ENCODE measurements at regions not wholly inside any gene's neighbourhood (a gene's known extent, or its start where the extent isn't known, plus 50 kb on each side); places are given as distances from the start of the nearest gene placed in this dataset.

DNA sequence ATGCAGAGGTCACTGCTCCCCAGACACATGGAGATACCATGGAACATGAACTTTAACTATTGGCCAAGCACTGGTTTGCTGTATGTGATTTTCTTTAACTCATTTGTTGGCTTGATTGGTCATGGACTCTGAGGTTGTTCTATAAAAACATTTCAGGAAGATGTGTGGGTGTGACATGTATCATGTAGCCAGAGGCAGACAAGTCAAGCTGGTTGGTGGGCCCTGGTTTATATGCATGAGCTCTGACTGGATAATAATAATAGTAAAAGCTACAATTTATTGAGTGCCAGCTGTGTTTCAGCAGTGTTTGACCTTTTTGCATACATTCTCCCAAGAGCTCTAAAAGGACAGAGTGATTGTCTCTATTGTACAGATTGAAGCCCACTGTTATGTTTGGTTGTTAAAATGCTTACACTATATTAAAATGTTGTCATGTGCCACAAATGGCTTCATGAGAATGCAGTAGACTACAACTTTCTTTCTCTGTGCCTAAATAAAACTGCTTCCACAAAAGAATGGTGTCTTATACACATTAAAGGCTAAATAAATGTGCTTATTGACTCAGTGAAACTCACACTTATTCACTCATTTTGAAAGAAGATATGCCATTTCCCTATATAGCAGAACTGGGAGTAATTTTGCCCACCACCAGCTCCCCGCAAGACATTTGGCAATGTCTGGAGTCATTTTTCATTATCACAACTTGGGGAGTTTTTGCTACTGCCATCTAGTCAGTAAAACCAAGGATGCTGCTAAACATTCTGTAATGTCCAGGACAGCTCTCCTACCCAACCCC, 243.6 kb upstream of the NFE2L3 start:
- Histone ChIP-seq H3K9me3 (ENCODE audit: low read length) (no peaks in the 10 kb centered on the region), H4K20me1 (ENCODE audit: insufficient read depth) (no peaks in the 10 kb centered on the region), H3K27me3 (ENCODE audit: insufficient read depth, low read depth, low read length) (no peaks in the 10 kb centered on the region), H3K4me3 (ENCODE audit: low read length) (no peak overlapping the region), H3K9ac (ENCODE audit: low read length) (no peak overlapping the region), H3K9me2 (ENCODE audit: insufficient read depth, low read length) (no peaks in the 10 kb centered on the region), H3F3A (ENCODE audit: insufficient read depth, low read length, poor library complexity, severe bottlenecking) (no peaks in the 10 kb centered on the region), H2AFZ (ENCODE audit: low read depth, low read length) (no peak overlapping the region), H3K4me2 (ENCODE audit: low read length) (no peak overlapping the region), H3K79me2 (replicated peaks; ENCODE audit: insufficient read depth, low read length) (no peaks in the 10 kb centered on the region), H3K27ac (ENCODE audit: low read length) (no peak overlapping the region), H3K36me3 (ENCODE audit: insufficient read depth, low read length) (no peaks in the 10 kb centered on the region)
- TF ChIP-seq, protein P1, sequence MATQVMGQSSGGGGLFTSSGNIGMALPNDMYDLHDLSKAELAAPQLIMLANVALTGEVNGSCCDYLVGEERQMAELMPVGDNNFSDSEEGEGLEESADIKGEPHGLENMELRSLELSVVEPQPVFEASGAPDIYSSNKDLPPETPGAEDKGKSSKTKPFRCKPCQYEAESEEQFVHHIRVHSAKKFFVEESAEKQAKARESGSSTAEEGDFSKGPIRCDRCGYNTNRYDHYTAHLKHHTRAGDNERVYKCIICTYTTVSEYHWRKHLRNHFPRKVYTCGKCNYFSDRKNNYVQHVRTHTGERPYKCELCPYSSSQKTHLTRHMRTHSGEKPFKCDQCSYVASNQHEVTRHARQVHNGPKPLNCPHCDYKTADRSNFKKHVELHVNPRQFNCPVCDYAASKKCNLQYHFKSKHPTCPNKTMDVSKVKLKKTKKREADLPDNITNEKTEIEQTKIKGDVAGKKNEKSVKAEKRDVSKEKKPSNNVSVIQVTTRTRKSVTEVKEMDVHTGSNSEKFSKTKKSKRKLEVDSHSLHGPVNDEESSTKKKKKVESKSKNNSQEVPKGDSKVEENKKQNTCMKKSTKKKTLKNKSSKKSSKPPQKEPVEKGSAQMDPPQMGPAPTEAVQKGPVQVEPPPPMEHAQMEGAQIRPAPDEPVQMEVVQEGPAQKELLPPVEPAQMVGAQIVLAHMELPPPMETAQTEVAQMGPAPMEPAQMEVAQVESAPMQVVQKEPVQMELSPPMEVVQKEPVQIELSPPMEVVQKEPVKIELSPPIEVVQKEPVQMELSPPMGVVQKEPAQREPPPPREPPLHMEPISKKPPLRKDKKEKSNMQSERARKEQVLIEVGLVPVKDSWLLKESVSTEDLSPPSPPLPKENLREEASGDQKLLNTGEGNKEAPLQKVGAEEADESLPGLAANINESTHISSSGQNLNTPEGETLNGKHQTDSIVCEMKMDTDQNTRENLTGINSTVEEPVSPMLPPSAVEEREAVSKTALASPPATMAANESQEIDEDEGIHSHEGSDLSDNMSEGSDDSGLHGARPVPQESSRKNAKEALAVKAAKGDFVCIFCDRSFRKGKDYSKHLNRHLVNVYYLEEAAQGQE (IDR thresholded peaks at IDR 0.05; ENCODE audit: borderline replicate concordance): no peak
- TF ChIP-seq, protein P2, sequence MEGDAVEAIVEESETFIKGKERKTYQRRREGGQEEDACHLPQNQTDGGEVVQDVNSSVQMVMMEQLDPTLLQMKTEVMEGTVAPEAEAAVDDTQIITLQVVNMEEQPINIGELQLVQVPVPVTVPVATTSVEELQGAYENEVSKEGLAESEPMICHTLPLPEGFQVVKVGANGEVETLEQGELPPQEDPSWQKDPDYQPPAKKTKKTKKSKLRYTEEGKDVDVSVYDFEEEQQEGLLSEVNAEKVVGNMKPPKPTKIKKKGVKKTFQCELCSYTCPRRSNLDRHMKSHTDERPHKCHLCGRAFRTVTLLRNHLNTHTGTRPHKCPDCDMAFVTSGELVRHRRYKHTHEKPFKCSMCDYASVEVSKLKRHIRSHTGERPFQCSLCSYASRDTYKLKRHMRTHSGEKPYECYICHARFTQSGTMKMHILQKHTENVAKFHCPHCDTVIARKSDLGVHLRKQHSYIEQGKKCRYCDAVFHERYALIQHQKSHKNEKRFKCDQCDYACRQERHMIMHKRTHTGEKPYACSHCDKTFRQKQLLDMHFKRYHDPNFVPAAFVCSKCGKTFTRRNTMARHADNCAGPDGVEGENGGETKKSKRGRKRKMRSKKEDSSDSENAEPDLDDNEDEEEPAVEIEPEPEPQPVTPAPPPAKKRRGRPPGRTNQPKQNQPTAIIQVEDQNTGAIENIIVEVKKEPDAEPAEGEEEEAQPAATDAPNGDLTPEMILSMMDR (IDR thresholded peaks at IDR 0.05; ENCODE audit: poor library complexity, severe bottlenecking): no peak
- TF ChIP-seq EP300 (conservative IDR thresholded peaks at IDR 0.05; ENCODE audit: poor library complexity, severe bottlenecking) (no peak), MXI1 (conservative IDR thresholded peaks at IDR 0.05; ENCODE audit: poor library complexity, severe bottlenecking) (no peak), TAF1 (IDR thresholded peaks at IDR 0.05; ENCODE audit: low read depth) (no peak), POLR2AphosphoS5 (IDR thresholded peaks at IDR 0.05) (no peak), EZH2 (IDR thresholded peaks at IDR 0.05; ENCODE audit: borderline replicate concordance, insufficient read depth, low read length, poor library complexity, severe bottlenecking) (no peak), SMC3 (conservative IDR thresholded peaks at IDR 0.05; ENCODE audit: poor library complexity) (no peak)

- Histone ChIP-seq H3K9me3 (ENCODE audit: low read length) (no peaks in the 10 kb centered on the region), H3K36me3 (ENCODE audit: insufficient read depth, low read length) (no peaks in the 10 kb centered on the region), H3K9ac (ENCODE audit: low read length) (no peak overlapping the region), H3K27me3 (ENCODE audit: insufficient read depth, low read depth, low read length) (no peaks in the 10 kb centered on the region), H3K79me2 (replicated peaks; ENCODE audit: insufficient read depth, low read length) (no peaks in the 10 kb centered on the region), H3K4me3 (ENCODE audit: low read length) (no peak overlapping the region), H2AFZ (ENCODE audit: low read depth, low read length) (no peak overlapping the region), H3F3A (ENCODE audit: insufficient read depth, low read length, poor library complexity, severe bottlenecking) (no peaks in the 10 kb centered on the region), H3K4me2 (ENCODE audit: low read length) (no peak overlapping the region), H3K27ac (ENCODE audit: low read length) (no peak overlapping the region), H4K20me1 (ENCODE audit: insufficient read depth) (no peaks in the 10 kb centered on the region), H3K9me2 (ENCODE audit: insufficient read depth, low read length) (no peaks in the 10 kb centered on the region)
- no peak for TF ChIP-seq POLR2AphosphoS5 (IDR thresholded peaks at IDR 0.05)
- no peak for TF ChIP-seq EP300 (conservative IDR thresholded peaks at IDR 0.05; ENCODE audit: poor library complexity, severe bottlenecking)
- TF ChIP-seq RAD21 (conservative IDR thresholded peaks at IDR 0.05): no peak
- TF ChIP-seq EZH2 (IDR thresholded peaks at IDR 0.05; ENCODE audit: borderline replicate concordance, insufficient read depth, low read length, poor library complexity, severe bottlenecking): no peak
- TF ChIP-seq MXI1 (conservative IDR thresholded peaks at IDR 0.05; ENCODE audit: poor library complexity, severe bottlenecking): no peak
- TF ChIP-seq, protein P1 (IDR thresholded peaks at IDR 0.05; ENCODE audit: borderline replicate concordance): no peak
Observed at GRCh38 chr7:25911738-25912607, 240.0 kb upstream of the NFE2L3 start.

Data from neural cell (in vitro differentiated cells).